K562 (cell line): ENCODE measurements at regions not wholly inside any gene's neighbourhood (a gene's known extent, or its start where the extent isn't known, plus 50 kb on each side); places are given as distances from the start of the nearest gene placed in this dataset.

Source experiments
- ARHGAP35 ChIP-seq: fragments of 450-650 bp; IDR thresholded peaks from 2 replicates; pipeline ENCODE4 v1.6.1; 2018; ENCODE audit not compliant: partially characterized antibody
- CREB5 ChIP-seq: fragments of 250-450 bp; sonication (Bioruptor Pico); IDR thresholded peaks from 2 replicates; pipeline ENCODE4 v1.5.0; 2020; ENCODE audit warnings: mild to moderate bottlenecking
- KAT2B ChIP-seq: IDR thresholded peaks from one replicate; pipeline ENCODE4 v1.6.1; 2012; ENCODE audit warnings: low read depth, mild to moderate bottlenecking, control low read depth, inconsistent platforms, low read length, moderate library complexity
- NUFIP1 ChIP-seq: fragments of 450-650 bp; IDR thresholded peaks from 2 replicates; pipeline ENCODE4 v1.6.1; 2018; ENCODE audit not compliant: partially characterized antibody
- RBBP5 ChIP-seq: fragments of 200-600 bp; sonication (generic); IDR thresholded peaks from 2 replicates; pipeline ENCODE4 v1.6.1; 2012; ENCODE audit warnings: borderline replicate concordance, mild to moderate bottlenecking, low read length, control low read depth, inconsistent platforms; ENCODE audit not compliant: insufficient read depth, poor library complexity, severe bottlenecking
- RBM22 ChIP-seq: fragments of 200-400 bp; formaldehyde crosslinking; IDR thresholded peaks from 2 replicates; pipeline ENCODE4 v1.6.1; 2018; ENCODE audit warnings: low read length, low read depth; ENCODE audit not compliant: poor library complexity, severe bottlenecking

- TF ChIP-seq RBM22 (no peak), KAT2B (no peak), RBBP5 (no peak), CREB5 (CRISPR knock-in tag) (no peak), NUFIP1 (no peak), ARHGAP35 (no peak)
Measured at GRCh38 chr11:114821621-114822412, 143.5 kb downstream of the NXPE2 start.
